ENCODE measurements at regions not wholly inside any gene's neighbourhood (a gene's known extent, or its start where the extent isn't known, plus 50 kb on each side); places are given as distances from the start of the nearest gene placed in this dataset.
A peak's percentile ranks its signal among the peaks of the same experiment; 100 is the strongest.

DNA sequence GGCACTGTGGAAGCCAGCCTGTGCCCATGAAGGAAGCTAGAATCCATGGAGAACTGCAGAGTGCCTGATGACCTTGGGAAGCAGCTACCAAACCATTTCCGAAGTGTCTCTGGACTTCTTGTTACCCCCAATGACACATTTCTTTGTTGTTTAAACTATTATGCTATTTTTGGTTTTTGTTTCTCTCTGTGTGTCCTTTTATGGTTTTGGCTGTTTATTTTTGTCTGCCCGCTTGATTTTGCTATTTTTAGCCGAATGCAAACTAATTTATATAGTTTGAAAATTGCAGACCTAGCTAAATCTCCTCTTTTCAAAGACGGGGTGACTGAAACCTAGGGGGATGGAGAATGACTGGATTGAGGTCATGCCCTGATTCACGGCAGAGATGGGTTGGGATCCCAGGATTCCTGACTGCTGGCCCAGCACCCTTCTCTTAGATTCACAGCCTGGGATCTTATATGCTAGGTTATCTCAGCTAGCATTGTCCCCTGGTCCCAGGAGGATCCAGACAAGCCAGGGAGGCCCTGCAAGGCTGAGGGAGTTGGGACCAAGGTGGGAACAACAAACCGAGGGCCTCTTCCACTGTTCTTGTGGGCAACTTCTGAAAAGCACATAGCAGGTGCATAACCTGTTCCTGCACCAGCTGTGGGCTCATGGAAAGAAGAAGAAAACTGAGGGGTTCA lies 116.3 kb upstream of the HAAO start:
- no peak for DNase-seq
- Histone ChIP-seq H3K36me3 (replicated peaks; ENCODE audit: control insufficient read depth, insufficient read depth, low read length) (no peaks in the 10 kb centered on the region), H3K27me3 (ENCODE audit: control insufficient read depth, insufficient read depth, low read length) (no peaks in the 10 kb centered on the region; the same call in 1 of the 2 replicates), H3K4me3 (ENCODE audit: insufficient read depth, low read depth, low read length) (no peak overlapping the region)

DNA sequence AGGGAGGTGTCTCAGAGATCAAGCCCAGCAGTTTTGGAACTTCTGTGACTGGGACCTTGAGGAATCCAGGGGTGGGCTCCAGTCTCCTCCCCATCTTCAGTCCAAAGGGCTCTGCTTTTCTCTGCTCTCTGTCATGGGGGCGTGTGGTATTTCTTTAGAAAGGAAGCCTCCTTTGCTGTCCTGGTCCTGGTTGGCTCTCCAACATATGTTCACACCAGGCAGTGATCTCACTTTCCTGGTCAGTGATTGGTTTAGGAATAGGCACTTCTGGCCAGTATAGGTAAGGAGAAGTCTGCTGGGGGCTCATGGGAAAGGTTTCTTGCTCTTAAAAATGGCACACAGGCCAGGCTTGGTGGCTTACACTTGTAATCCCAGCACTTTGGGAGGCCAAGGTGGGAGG lies 115.5 kb upstream of the HAAO start:
- Histone ChIP-seq H3K27me3 (ENCODE audit: control insufficient read depth, insufficient read depth, low read length) (no peaks in the 10 kb centered on the region; the same call in 1 of the 2 replicates), H3K36me3 (replicated peaks; ENCODE audit: control insufficient read depth, insufficient read depth, low read length) (no peaks in the 10 kb centered on the region), H3K4me3 (ENCODE audit: insufficient read depth, low read depth, low read length) (no peak overlapping the region)
- peak; percentile 7 for DNase-seq

DNA sequence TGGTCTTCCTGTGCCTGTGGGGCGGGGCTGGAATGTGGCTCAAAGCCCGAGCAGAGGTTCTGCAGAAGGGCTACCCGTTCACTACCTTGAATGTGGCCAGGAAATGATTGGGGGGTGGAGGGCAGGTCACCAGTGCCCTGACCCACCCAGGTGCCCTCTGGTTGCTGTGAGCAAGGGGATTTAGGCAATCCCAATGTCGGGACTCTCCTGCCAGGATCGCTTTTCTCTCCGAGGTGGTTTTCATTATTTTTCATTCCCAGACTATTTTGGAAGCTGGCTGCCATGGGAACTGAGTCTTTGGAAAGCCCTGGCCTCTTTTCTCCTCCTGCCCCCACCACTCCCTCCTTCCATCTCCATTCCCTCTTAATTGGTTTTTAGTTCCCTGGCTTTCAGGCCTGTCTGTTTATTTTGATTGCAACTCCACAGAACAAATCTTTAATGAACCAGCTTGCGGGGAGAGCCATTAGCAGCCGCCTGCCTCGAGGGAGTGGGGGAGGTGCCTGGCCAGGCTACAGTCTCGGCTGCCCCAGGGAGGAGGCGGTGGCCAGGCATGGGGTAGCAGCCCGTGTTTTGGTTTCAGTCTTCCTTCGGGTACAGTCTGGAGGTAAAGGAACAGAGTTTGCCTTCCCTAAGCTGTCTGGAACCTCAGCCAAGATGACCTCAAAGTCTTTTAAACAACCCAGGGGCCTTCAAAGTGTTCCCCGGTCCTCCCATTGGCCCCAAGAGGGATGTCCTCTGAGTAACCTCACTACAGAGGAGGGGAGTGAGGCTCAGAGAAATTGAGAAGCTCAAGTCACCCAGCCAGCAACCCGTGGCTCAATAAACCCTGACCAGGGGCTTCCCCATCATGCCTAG lies 114.4 kb upstream of the HAAO start:
- Histone ChIP-seq H3K4me3 (ENCODE audit: insufficient read depth, low read depth, low read length) (no peak overlapping the region), H3K36me3 (replicated peaks; ENCODE audit: control insufficient read depth, insufficient read depth, low read length) (no peaks in the 10 kb centered on the region), H3K27me3 (ENCODE audit: control insufficient read depth, insufficient read depth, low read length) (no peaks in the 10 kb centered on the region; the same call in 1 of the 2 replicates)
- peak; percentile 78 for DNase-seq

DNA sequence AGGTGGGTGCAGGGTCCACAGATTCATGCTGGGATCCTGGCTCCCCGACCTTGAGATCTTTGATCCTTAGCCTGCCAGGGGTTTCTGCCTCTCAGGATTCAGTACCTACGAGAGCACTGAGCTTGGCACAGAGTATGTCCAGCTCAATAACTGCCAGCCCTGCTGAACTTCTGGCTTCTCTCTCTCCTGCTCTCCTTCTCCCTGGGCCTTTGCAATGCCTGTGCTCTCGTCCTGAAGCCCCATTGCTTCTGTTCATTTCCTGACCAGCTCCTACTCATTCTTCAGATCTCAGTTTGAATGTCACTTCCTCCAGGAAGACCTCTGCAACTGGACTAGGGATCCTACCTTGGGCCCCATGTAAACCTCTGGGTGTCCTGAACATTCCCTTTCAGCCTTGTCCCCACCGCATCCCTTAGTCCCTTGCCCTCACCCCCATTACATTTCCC lies 113.8 kb upstream of the HAAO start:
- DNase-seq = no peak
- Histone ChIP-seq H3K27me3 (ENCODE audit: control insufficient read depth, insufficient read depth, low read length) (no peaks in the 10 kb centered on the region; the same call in 1 of the 2 replicates), H3K4me3 (ENCODE audit: insufficient read depth, low read depth, low read length) (no peak overlapping the region), H3K36me3 (replicated peaks; ENCODE audit: control insufficient read depth, insufficient read depth, low read length) (no peaks in the 10 kb centered on the region)

DNA sequence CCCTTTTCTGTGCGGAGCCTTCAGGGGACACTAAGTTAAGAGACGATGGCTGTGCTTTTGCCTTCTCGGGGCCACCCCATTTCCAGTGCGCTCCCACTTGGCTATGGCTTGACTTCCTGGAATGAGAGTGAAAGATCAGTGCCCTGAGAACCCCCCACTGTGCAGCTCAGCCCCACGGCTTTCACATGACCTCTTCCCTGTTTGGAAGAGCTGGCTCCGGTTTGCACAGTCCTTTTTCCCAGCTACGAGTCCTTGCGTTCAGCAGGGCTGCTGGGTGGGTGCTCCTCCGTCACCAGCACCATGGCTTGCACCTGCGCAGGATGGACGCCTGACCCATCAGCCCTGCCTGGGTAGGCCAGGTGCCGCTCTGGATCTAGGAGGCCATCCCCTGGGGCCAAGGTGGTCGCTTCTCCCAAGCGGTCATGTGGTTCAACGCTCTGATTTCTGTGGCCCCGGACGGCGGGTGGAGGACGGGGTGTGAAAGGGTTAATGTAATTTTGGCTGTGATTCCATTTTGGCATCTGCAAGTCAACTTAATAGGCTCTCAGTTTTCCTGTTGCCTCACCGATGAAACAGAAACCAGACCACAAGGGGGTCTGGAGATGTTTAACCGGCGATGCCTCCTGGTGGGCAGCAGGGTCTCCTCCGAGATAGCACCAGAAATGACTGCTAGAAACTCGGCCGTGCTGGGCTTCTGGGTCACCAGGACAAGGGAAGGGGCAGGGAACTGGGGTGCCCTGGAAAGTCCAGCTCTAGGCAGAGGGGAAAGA lies 113.1 kb upstream of the HAAO start:
- Histone ChIP-seq H3K4me3 (ENCODE audit: insufficient read depth, low read depth, low read length) (no peak overlapping the region), H3K27me3 (ENCODE audit: control insufficient read depth, insufficient read depth, low read length) (no peaks in the 10 kb centered on the region; the same call in 1 of the 2 replicates), H3K36me3 (replicated peaks; ENCODE audit: control insufficient read depth, insufficient read depth, low read length) (no peaks in the 10 kb centered on the region)
- peak; percentile 45 for DNase-seq

DNA sequence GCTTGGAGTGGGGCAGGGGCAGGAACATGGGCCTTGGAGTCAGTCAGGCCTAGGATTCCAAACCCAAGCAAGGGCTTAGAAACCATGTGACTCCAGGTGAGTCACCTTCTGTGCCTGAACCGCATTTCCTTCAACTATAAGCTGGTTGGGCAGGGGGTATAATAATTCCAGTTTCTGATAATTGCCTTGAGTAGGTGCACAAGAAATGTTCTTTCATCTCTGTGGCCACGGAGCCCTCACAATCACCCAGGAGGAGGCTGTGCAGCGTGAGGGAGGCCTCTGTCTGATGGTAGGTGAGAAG lies 112.1 kb upstream of the HAAO start:
- DNase-seq = peak; percentile 4
- no peaks in the 10 kb centered on the region; the same call in 1 of the 2 replicates for H3K27me3 ChIP-seq (ENCODE audit: control insufficient read depth, insufficient read depth, low read length)
- H3K4me3 ChIP-seq (ENCODE audit: insufficient read depth, low read depth, low read length) = no peak overlapping the region
- no peaks in the 10 kb centered on the region for H3K36me3 ChIP-seq (replicated peaks; ENCODE audit: control insufficient read depth, insufficient read depth, low read length)

DNA sequence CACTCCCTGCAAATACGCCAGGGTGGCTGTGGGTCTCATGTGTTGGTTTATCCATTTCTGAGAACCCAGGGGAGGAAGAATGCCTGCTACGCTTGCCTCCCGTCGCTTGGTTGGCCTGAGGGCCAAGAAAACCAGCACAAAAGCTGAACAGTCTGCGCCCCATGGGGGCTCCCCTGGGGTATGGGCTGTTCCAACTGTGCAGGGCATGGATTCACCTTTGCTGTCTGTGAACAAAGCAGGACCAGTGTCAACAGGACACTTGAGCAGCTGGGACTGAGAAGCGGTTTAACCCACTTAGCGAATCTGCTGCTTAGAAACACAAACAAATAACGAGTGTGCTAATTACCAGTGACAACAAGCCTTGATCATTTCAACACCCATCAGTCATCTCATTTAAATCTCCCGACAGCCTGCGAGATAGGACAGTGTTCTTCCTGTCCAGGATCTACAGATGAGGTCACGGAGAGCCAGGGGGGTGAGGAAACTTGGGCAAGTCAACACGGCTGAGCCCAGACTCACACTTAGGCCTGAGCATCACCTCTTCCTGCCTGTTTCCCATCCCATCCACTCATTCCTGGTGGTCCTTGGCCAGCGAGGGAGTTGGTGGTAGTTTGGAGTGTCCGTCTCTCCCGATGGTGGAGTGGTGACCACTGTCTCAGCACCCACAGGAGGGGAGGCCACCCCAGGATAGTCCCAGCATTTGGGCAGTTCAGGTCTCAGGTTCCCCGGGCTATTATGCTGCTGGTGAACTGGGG lies 111.6 kb upstream of the HAAO start:
- DNase-seq = peak; percentile 15
- Histone ChIP-seq H3K27me3 (ENCODE audit: control insufficient read depth, insufficient read depth, low read length) (no peaks in the 10 kb centered on the region; the same call in 1 of the 2 replicates), H3K36me3 (replicated peaks; ENCODE audit: control insufficient read depth, insufficient read depth, low read length) (no peaks in the 10 kb centered on the region), H3K4me3 (ENCODE audit: insufficient read depth, low read depth, low read length) (no peak overlapping the region)

DNA sequence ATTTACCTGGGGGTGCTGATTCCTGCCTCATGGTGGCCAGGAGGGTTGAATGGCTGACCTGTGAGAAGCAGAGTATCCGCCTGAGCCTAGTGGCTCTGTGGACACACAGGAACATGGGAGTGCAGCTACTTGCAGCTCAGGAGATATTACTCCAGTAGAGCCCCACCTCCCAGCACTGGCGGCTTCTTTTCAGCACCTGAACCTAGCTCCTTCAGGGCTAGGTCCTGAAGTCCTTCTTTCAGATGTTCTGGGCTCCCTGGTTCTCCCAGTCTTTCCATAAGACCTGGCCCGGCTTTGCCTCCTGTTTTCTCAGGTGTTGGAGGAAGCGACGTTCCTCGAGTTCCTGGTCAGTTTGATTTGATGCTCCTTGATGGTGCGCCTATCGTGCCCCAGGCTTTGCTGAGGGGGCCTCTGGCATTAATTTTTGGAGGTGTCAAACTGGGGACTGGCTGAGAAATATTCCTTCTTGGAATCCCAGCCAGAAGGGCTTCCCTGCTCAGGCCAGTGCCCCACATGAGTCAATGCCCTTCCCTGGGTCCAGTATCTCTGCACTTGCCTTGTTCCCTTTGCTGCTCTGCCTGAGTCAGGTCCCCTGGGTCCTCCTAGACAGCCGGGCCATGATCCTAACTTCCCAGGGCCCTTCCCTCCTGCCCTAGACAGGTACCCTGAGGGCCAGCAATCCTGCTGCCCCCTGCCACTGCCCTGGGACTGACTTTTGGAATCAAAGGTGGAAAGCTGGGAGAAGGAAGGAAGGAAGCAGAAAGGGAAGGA lies 110.7 kb upstream of the HAAO start:
- no peak overlapping the region for H3K4me3 ChIP-seq (ENCODE audit: insufficient read depth, low read depth, low read length)
- no peaks in the 10 kb centered on the region; the same call in 1 of the 2 replicates for H3K27me3 ChIP-seq (ENCODE audit: control insufficient read depth, insufficient read depth, low read length)
- peak; percentile 15 for DNase-seq
- H3K36me3 ChIP-seq (replicated peaks; ENCODE audit: control insufficient read depth, insufficient read depth, low read length) = no peaks in the 10 kb centered on the region

DNA sequence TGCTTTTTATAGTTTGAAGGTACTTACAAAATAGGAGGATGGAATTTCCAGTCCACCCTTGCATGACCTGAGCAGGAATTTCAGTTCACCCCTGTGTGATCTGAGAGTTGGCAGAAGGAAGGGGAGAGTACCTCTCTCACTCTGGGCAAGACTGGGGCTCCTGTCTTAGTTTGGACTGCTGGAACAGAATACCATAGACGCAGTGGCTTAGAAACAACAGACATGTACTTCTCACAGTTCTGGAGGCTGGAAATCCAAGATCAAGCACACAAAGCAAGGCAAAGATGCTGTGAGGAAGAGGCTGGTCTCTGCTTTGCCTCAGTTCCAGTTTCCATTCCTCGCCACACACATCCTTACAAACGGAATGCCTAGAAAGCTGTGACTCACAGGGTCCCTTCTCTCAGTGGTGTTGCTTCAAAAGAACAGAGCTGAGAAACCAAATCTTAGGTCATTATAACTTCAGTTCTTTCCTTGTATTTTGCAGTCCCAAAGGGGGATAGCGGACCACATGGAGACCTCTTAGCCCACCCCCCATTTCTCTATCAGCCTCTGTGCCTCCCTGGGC lies 108.8 kb upstream of the HAAO start:
- H3K27me3 ChIP-seq (ENCODE audit: control insufficient read depth, insufficient read depth, low read length) = no peaks in the 10 kb centered on the region
- H3K36me3 ChIP-seq (replicated peaks; ENCODE audit: control insufficient read depth, insufficient read depth, low read length) = no peaks in the 10 kb centered on the region
- H3K4me3 ChIP-seq (ENCODE audit: insufficient read depth, low read depth, low read length) = no peak overlapping the region
- DNase-seq = peak; percentile 6

DNA sequence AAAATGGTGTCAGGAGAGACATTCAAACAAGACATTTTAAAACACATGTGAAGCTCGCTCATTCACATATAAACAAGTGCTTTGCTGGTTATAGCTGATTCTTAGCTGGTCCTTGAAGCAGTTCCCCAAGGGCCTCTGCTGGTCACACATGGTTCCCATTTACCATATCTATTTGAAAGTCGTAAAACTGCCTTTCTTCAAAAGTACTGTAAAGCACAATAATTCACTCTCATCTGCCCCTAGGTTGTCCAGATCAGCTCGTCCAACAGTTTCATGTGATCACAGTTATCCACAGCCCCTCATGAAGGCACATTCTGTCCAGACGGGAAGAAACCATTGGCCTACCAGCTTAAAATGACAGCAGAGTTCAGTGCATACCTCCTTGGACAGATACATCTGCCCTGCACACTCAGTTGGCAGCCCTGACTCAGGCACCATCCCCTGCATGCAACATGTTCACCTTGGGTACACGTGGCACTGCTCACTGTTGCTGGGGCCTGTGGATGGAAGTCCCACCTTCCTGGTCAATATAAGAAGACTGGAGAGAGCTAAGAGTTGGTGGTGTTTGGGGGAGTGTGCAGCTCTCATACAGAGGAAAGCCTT lies 108.0 kb upstream of the HAAO start:
- DNase-seq = peak; percentile 6
- no peaks in the 10 kb centered on the region for H3K27me3 ChIP-seq (ENCODE audit: control insufficient read depth, insufficient read depth, low read length)
- no peaks in the 10 kb centered on the region for H3K36me3 ChIP-seq (replicated peaks; ENCODE audit: control insufficient read depth, insufficient read depth, low read length)
- H3K4me3 ChIP-seq (ENCODE audit: insufficient read depth, low read depth, low read length) = no peak overlapping the region

DNA sequence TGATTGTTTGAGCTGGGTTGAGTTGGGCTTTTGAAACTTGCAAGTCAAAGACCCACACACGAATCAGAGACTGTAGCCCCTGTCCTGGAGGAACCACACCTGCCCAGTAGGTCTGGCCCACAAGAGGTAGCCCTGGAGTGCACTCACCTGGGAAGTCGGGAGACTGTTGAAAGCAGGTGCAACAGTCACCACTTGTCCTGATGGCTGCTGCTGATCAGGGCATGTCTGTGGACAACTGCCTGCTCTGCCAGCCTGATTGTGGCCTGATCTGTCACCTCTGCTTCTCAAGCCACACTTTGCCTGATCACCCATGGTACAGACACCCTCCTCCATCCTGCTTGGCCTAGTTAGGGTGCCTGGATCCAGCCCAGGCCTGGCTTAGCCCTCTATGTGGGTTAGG lies 105.0 kb upstream of the HAAO start:
- no peak overlapping the region for H3K4me3 ChIP-seq (ENCODE audit: insufficient read depth, low read depth, low read length)
- no peaks in the 10 kb centered on the region for H3K27me3 ChIP-seq (ENCODE audit: control insufficient read depth, insufficient read depth, low read length)
- peak; percentile 10 for DNase-seq
- H3K36me3 ChIP-seq (replicated peaks; ENCODE audit: control insufficient read depth, insufficient read depth, low read length) = no peaks in the 10 kb centered on the region

DNA sequence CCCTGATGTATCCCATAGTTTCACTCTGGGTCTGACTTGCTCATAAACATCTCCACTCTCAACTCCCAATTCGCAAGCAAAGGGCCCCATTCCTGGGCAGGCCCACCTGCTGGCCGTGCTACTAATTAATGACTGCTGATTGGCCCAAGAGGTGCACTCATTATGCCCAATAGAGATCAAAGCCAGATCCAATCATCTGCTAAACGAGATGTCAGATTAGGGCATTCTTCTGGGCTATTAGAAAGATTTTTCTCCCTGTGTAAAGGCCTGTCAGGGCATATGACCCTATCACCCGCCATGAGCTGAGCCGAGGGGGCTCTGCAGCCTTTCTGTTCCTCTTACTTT lies 103.4 kb upstream of the HAAO start:
- no peaks in the 10 kb centered on the region for H3K36me3 ChIP-seq (replicated peaks; ENCODE audit: control insufficient read depth, insufficient read depth, low read length)
- no peak for DNase-seq
- H3K4me3 ChIP-seq (ENCODE audit: insufficient read depth, low read depth, low read length) = no peak overlapping the region
- H3K27me3 ChIP-seq (ENCODE audit: control insufficient read depth, insufficient read depth, low read length) = no peaks in the 10 kb centered on the region

DNA sequence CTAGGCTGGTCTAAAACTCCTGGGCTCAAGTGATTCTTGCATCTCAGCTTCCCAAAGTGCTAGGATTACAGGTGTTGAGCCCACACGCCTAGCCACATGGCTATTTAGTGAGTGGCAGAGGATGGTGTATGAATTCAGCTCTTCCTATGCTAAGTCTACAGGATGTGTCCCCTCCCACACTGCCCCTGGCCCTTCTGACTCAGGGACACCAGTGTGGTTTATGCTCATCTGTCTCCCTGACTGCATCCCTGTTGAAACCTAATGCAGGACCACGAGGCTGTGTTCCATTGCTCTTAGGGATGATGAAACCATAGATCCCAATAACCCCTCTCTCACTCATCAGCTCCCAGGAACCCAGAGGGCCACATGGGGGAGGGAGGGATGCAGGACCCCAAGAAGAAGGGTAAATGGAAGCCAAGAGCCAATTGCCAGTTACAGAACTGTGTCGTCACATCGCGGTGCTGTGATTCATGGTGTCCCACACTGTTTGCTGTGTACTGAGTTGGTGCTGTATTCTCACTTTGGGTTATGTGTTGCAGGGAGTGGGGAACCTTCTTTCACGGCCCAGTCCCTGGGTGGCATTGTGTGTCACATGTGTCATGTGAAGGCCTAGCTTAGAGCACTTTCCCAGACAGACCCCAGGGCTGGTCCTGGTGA lies 102.9 kb upstream of the HAAO start:
- H3K27me3 ChIP-seq (ENCODE audit: control insufficient read depth, insufficient read depth, low read length) = no peaks in the 10 kb centered on the region
- DNase-seq = no peak
- H3K36me3 ChIP-seq (replicated peaks; ENCODE audit: control insufficient read depth, insufficient read depth, low read length) = no peaks in the 10 kb centered on the region
- no peak overlapping the region for H3K4me3 ChIP-seq (ENCODE audit: insufficient read depth, low read depth, low read length)
